GM18499 (cell line): ENCODE measurements at regions not wholly inside any gene's neighbourhood (a gene's known extent, or its start where the extent isn't known, plus 50 kb on each side); places are given as distances from the start of the nearest gene placed in this dataset.
"Not testable (repeated sequence)": the region's sequence is repeated elsewhere in the genome, so short reads cannot be mapped to it uniquely, and the experiment has no call there.

ENCODE experiments used
- ATAC-seq: cut with Tn5 transposase; IDR thresholded peaks from one replicate; pipeline ENCODE4 v1.9.1; 2021; ENCODE audit warnings: moderate number of reproducible peaks; ENCODE audit not compliant: insufficient read depth, unreplicated experiment

DNA sequence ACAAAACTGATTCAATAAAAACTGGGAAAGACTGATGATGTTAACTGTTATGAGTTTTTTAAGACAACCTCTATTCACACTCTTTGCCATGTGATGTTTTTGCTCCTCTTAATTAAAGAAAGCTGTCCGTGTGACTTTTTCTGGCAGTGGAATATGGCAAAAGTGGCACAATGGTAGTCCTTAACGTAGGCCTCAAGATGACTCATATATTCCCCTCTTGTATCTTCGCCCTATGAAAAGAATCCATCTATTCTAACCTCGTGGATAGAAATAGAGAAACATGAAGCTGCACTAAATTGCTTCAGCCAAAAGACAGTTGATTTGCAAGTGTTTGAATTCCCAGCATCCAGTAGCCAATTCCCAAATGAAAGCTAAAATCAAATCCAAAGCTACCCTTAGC is 603.8 kb upstream of the PCDH7 start:
- ATAC-seq = no peak

DNA sequence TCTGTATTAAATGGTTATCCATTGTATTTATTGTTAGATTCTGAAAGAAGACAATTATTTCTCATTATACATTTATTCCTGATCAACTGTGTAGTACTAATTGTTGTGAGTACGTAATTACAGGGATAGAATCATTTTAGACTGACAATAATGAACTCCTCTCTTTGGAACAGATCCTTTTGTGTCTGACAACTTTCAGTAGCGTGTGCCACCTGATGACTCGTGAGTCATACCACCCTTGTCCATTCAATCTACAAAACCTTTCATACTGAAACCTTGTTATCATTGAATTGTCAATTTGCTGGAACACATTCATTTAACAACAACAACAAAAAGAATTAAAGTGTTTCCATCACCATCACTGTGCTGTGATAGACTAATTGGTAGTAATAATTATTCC is 602.7 kb upstream of the PCDH7 start:
- ATAC-seq = no peak

DNA sequence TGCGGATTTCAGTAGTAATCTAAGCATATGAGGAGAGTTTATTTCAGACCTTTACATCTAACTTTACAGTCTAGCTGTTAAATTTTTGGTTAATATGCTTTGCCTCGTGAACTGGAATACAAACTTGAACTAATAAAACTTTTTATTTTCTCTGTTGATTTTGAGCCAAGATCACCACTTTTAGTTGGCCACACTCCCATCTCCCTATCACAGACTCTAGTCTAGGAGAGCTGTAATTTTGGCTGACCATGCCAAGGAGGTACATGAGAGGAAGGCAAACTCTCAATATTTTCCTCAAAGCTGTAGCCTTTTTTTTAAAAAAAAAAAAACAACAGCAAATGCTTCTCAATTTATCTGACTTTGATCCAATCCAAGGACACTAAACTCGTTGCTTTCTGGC is 597.5 kb upstream of the PCDH7 start:
- no peak for ATAC-seq

DNA sequence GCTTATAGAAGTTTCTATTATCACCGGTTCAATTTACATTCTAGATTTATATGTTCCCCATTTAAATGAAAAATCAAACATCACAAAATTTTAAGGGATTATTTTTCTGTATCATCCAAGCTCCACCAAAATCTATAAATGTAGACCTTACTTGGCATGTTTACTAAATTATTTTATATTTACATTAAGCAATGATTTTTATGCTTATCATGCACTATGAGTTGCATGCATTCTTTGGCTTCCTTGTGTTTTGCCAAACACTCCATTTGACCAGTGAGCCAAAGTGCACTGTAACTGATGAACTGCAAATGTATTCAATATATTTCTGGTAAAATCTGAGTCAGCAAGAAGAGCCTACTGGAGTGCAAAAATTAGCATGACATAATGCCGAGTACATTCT is 595.5 kb upstream of the PCDH7 start:
- ATAC-seq = not testable (repeated sequence)

DNA sequence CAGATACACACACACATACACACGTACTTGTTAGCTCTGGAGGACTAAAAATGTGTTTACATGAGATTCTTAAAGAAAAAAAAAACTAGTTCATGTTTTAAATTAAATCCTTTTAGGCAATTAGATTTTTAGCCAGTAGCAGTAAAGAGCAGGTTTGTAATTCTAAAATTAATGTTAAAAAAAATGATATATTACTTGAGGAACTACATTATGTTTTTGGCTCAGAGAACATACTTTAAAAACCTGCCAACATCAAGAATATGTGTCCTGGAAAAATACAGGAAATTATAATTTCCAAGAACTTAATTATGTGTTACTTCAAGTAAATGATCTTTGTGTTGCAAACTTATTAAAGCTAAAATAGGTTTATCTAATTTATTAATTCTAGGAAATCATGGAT is 594.3 kb upstream of the PCDH7 start:
- ATAC-seq = no peak

DNA sequence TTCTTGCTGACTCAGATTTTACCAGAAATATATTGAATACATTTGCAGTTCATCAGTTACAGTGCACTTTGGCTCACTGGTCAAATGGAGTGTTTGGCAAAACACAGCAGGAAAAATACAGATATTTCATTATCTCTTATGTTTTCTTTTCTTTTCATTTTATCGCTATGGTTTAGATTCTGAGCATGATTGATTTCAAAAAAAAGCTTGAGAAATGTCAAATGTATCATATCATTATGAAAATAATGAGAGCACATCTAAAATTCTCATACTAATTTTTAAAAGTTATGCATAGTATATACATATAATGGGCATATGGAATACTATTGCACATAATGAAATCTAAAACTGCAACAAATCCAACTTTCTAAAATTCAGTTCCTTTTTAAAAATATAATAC is 593.8 kb upstream of the PCDH7 start:
- no peak for ATAC-seq

DNA sequence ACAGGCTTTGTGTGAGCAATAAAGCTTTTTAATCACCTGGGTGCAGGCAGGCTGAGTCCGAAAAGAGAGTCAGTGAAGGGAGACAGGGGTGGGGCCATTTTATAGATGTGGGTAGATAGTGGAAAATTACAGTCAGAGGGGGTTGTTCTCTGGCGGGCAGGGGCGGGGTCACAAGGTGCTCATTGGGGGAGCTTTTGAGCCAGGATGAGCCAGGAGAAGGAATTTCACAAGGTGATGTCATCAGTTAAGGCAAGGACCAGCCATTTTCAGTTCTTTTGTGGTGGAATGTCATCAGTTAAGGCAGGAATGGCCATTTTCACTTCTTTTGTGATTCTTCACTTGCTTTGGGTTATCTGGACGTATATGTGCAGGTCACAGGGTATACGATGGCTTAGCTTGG is 571.3 kb upstream of the PCDH7 start:
- ATAC-seq = not testable (repeated sequence)

DNA sequence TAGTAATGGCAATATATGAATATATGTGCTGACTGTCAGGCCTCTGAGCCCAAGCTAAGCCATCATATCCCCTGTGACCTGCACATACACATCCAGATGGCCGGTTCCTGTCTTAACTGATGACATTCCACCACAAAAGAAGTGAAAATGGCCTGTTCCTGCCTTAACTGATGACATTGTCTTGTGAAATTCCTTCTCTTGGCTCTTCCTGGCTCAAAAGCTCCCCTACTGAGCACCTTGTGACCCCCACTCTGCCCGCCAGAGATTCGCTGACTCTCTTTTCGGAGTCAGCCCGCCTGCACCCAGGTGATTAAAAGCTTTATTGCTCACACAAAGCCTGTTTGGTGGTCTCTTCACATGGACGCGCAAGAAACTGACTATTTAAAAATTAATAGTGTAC is 570.6 kb upstream of the PCDH7 start:
- ATAC-seq = not testable (repeated sequence)

DNA sequence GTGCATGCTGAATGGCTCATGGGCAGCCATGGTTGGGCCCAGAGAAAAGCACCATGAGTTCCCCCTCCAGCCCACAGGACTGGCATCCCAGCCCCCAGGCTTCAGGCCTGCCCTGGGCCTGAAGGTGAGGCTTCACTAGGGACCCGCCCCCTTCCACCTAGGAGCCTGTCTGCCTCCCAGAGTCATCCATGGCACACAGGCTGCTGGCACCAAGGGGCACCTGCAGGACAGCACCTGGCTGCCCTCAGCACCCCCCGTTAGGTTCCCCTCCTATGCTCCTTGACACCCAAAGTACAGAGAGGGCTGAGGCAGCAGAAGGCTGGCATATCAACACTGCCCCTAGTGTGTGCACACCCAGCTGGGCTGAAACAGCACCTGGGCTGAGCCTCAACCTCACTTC is 566.7 kb upstream of the PCDH7 start:
- no peak for ATAC-seq

DNA sequence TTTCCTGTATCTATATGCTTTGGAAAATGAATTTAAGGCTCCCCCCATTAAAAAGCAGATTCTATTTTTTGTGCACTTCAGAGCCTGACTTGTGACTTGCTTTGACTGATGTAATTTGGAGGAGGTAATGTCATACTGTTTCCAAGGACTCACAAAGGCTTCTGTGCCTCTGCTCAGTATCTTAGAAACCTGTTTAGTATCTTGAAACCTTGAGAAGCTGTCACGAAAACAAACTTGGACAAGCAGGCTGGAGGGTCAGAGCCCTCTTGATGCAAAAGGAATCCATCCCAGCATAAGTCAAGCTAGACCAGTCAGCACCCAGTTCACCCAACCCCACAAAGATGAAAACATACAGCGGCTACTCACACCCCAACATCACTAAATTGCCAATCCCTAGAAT is 560.0 kb upstream of the PCDH7 start:
- ATAC-seq = no peak

DNA sequence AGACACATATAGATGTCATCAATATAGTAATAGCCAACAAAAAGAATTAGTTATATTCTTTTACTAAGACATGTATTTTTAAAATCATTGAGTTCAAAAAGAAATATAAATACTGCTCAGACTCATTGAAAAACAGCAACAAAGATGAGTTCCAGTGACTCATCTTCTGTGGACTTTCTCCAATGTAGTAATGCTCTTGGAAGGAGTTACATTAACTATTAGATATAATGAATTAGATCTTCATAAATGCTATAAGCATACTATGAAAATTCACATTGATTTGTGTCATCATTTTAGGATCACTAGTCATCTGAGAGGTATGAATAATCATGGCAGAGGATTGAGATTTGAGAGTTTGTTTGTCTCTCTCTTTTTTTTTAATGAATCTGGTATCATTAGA is 547.8 kb upstream of the PCDH7 start:
- no peak for ATAC-seq

DNA sequence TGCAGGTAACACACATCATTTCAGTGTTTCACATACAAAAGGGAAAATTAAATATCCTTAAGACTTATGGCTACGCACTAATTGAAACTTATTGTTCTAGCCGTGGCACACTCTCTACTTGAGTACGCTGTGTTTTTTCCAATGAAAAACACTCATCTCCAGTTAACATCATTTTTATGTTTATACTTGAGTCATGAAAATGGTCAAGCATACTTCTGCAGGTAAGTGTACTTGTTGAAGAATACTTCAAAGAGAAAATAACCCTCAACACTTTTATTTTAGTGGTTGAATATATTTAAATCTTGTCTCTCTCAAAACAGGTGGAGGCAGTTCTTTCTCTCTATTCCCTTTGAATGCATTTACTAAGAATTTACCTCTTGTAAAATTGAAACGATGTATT is 538.7 kb upstream of the PCDH7 start:
- ATAC-seq = no peak

DNA sequence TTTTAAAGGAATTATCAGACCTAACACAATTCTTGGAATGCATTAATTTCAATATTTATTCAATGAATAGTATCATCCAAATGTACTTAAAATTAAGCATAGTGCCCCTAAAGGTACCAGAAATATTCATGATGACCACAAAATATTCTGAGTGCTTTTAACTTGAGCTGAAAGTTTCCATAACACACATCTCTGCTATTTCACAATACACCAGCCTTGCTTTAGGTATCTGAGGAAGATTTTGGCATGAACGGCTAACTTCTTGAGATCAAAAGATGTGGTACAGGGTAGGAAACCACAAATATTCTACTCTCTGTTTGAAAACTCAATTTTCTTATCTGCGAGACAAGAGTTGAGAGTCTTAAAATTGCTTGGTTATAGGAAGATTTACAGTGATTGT is 538.3 kb upstream of the PCDH7 start:
- no peak for ATAC-seq

DNA sequence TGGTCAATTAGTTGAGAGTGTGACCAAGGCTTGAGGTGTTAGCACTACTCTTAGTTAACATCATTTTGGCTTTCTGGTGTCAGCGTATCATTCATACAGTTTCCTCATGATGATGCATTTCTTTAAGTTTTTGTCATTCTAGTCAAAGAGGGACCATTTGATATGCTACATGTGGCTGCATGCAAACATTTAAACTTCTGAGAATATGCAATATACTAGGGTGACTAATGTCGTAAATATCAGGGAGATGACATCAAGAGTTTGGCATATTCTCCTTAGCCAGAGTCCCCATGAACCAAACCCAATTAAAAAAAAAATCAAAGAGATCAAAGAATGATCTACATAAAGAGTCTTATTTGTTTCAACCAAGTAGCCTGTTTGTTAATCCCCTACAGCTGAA is 537.4 kb upstream of the PCDH7 start:
- ATAC-seq = no peak

DNA sequence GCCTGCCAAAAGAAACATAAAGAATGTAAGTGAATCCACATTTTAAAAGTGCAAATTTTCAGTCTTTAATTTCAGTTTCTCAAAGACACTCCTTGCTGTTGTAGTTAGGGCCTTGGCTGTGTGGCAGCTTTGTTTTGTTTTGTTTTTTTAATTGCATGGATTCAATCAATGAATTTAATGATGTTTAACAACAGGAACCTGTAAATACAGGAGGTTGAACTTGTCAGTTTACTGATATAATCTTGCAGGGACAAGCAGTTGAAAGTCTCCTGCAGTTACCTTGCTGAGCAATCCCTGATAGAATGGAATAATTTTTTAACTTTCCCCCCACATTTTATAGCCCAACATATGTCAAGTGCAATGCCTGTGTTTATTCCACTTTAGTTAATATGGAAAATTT is 528.3 kb upstream of the PCDH7 start:
- ATAC-seq = no peak

DNA sequence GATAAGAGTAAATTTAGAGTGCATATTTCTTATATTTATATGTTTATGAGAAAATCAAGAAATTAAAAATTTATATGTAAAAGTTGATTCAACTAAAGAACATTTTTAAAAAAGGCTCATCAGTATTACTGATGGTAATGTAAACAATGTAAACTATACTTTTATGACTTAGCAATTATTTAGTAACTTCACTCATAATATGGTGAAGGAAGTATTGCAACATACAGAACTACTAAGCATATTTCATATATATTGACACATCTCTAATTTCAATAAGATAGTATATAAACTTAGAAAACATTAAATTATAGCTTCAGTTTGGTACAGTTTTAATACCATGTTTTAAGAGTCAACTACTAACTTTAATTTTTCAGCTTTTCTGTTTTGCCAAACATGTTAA is 512.8 kb upstream of the PCDH7 start:
- no peak for ATAC-seq

DNA sequence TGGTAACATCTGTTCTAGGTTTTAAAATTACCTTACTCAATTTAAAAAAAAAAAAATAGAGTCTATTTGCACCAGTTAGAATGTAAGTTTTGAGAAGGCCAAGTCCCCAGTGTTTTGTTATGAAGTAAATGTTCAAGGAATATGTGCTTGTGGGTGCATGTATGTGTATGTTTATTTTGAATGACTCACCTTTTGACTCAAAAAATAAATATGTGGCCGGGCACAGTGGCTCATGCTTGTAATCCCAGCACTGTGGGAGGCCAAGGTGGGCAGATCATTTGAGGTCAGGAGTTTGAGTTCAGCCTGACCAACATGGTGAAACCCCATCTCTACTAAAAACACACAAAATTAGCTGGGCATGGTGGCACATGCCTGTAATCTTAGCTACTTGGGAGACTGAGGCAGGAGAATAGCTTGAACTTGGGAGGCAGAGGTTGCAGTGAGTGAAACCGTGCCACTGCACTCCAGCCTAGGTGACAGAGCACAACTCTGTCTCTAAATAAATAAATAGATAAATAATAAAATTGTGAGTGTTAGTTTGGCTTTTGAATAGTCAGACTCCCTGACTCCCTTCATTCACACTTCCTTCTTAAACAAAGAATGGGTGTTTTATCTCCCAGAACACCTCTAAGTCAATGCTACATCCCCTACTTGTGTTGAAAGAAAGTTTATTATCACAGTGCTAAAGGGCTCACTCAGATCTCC is 511.3 kb upstream of the PCDH7 start:
- ATAC-seq = no peak

DNA sequence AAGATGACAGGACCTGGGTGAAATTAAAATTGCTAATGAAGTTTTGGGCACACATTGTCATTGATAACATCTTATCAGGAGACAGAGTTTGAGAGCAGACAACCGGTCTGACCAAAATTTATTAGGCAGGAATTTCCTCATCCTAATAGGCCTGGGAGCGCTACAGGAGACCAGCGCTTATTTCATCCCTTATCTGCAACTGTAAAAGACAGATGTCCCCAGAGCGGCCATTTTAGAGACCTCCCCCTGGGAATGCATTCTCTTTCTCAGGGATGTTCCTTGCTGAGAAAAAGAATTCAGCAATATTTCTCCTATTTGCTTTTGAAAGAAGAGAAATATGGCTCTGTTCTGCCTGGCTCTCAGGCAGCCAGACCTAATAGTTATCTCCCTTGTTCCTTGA is 504.2 kb upstream of the PCDH7 start:
- ATAC-seq = not testable (repeated sequence)

DNA sequence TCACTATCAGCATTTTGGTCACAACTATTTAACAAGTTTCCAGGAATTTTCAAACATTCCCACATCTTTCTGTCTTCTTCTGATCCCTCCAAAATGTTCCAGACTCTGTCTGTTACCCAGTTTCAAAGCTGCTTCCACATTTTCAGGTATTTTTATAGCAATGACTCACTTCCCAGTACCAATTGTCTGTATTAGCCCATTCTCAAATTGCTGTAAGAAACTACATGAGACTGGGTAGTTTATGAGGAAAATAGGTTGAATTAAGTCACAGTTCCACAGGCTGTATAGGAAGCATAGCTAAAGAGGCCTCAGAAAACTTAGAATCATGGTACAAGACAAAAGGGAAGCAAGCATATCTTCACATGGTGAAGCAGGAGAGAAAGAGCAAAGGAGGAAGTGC is 475.0 kb upstream of the PCDH7 start:
- no peak for ATAC-seq

DNA sequence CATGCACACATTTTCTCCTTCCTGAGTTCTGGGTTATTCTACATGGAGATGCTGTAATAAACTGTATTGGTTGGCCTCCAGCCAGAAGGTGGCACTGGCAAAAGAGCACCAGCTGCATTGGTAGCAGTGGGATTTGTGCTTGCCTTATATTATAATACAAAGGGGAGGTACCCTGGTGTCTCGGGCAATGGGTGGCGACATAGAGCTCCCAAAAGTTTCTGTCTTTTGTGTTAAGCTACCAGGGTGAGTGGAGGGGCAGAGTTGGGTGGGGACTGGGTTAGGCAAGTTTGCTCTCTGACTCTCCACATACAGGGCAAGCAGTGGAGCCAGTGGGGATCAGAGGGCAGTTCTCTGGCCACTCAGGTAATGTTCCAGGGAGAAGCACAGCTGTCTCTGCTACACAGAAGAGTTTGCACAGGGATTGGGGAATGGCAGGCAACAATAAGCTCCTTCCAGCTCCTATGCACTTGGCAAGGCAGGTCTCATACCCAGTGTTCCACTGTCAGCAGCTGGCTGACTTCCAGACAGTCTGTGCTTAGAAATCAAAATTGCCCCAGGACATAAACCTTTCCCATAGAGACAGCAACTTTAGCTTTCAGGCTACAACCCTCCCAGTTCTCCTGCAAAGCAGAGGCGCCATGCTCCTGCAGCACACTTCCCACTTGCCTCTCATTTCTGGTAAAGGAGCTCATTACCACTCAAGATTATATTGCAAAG is 463.9 kb upstream of the PCDH7 start:
- ATAC-seq = no peak

DNA sequence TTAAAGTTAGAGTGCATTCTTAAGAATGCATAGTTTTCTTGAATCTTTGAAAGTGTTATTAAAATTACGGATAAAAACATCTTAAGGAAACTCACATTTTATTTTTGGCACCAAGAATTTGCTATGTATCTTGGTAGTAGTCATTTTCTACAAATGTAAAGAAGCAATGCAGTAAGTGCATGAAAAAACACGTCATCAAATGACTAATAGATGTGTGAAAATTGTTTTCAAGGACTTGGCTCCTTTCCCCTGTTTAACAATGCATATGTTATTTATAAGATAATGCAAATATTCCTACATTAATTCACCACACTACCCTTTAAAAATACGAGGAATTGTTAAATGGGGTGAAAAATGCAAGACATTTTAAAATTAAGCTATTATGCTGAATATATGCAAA is 461.2 kb upstream of the PCDH7 start:
- ATAC-seq = no peak

DNA sequence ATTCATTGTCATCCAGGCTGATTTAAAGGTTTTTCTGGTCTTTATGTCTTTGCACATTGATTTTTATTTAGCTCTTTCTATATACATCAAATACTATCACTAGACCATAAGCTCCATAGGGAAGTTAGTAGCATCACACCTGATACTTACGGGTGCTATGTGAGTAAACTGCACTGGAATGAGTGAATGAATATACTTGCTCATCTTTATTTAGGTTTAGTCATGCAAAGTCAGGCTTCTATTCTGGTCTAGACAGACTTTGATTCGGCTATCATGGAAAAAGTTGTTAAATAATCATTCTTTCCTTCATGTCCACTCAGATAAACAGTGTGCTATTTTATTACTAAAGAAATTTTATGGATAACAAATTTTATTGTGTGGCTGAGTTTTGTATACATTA is 457.8 kb upstream of the PCDH7 start:
- no peak for ATAC-seq
